Hepatocyte (in vitro differentiated cells): ENCODE measurements at regions not wholly inside any gene's neighbourhood (a gene's known extent, or its start where the extent isn't known, plus 50 kb on each side); places are given as distances from the start of the nearest gene placed in this dataset.

ENCODE experiments used
- DNase-seq: peaks from one replicate; pipeline ENCODE4 v3.0.0-alpha.2; 2016; ENCODE audit warnings: low spot score
- H2AFZ ChIP-seq: fragments of 200-600 bp; sonication (generic); 2 replicates; pipeline ENCODE4 v1.6.0; 2016; ENCODE audit warnings: antibody characterized with exemption, mild to moderate bottlenecking
- H3K27ac ChIP-seq: fragments of 200-600 bp; sonication (generic); 2 replicates; pipeline ENCODE4 v1.5.1; 2016; ENCODE audit warnings: mild to moderate bottlenecking
- H3K27me3 ChIP-seq: fragments of 200-600 bp; sonication (generic); 2 replicates; pipeline ENCODE4 v1.6.1; 2016
- H3K36me3 ChIP-seq: fragments of 200-600 bp; sonication (generic); replicated peaks from 2 replicates; pipeline ENCODE4 v1.5.1; 2016; ENCODE audit warnings: low read depth; ENCODE audit not compliant: insufficient read depth
- H3K4me1 ChIP-seq: fragments of 200-600 bp; sonication (generic); 2 replicates; pipeline ENCODE4 v1.5.1; 2016; ENCODE audit warnings: mild to moderate bottlenecking, moderate library complexity; ENCODE audit not compliant: insufficient read depth
- H3K4me2 ChIP-seq: fragments of 200-600 bp; sonication (generic); 2 replicates; pipeline ENCODE4 v1.6.0; 2016
- H3K4me3 ChIP-seq: fragments of 200-600 bp; sonication (generic); 2 replicates; pipeline ENCODE4 v1.5.1; 2016; ENCODE audit warnings: mild to moderate bottlenecking
- H3K79me2 ChIP-seq: fragments of 200-600 bp; sonication (generic); 2 replicates; pipeline ENCODE4 v1.6.0; 2017; ENCODE audit warnings: mild to moderate bottlenecking
- H3K9me2 ChIP-seq: fragments of 200-600 bp; sonication (generic); replicated peaks from 2 replicates; pipeline ENCODE4 v1.6.0; 2017; ENCODE audit warnings: mild to moderate bottlenecking; ENCODE audit not compliant: insufficient read depth
- H3K9me3 ChIP-seq: fragments of 200-600 bp; sonication (generic); 2 replicates; pipeline ENCODE4 v1.5.1; 2016; ENCODE audit warnings: low read depth, mild to moderate bottlenecking
- H4K20me1 ChIP-seq: fragments of 200-600 bp; sonication (generic); 2 replicates; pipeline ENCODE4 v1.6.0; 2016; ENCODE audit warnings: mild to moderate bottlenecking; ENCODE audit not compliant: insufficient read depth, poor library complexity, severe bottlenecking
- CTCF ChIP-seq: fragments of 200-600 bp; sonication (generic); IDR thresholded peaks from 2 replicates; pipeline ENCODE4 v1.5.1; 2016; ENCODE audit warnings: antibody characterized with exemption, mild to moderate bottlenecking; ENCODE audit not compliant: poor library complexity
- EZH2 ChIP-seq: fragments of 200-600 bp; sonication (generic); IDR thresholded peaks from 2 replicates; pipeline ENCODE4 v1.6.1; 2016; ENCODE audit warnings: antibody characterized with exemption, mild to moderate bottlenecking, borderline replicate concordance
- EZH2phosphoT487 ChIP-seq: fragments of 200-600 bp; sonication (generic); IDR thresholded peaks from one replicate; pipeline ENCODE4 v1.6.1; 2018; ENCODE audit warnings: antibody characterized with exemption, mild to moderate bottlenecking, low read depth, moderate library complexity; ENCODE audit not compliant: unreplicated experiment, severe bottlenecking
- WGBS: methylation state at CpG from one replicate; pipeline ENCODE4 v1.1.6; 2016; ENCODE audit warnings: low lambda C conversion rate; ENCODE audit errors: missing lambda C conversion rate; 5-methylcytosine and 5-hydroxymethylcytosine counted together

- Histone ChIP-seq H4K20me1 (no peaks in the 10 kb centered on the region), H3K27ac (no peak overlapping the region), H2AFZ (no peak overlapping the region), H3K27me3 (no peaks in the 10 kb centered on the region), H3K79me2 (no peaks in the 10 kb centered on the region), H3K4me3 (no peak overlapping the region), H3K9me2 (no peaks in the 10 kb centered on the region), H3K36me3 (no peaks in the 10 kb centered on the region), H3K9me3 (no peaks in the 10 kb centered on the region), H3K4me2 (no peak overlapping the region), H3K4me1 (no peaks in the 10 kb centered on the region)
- WGBS = 95% methylated on average over 5 of the region's 5 CpGs
- no peak for DNase-seq
- TF ChIP-seq EZH2phosphoT487 = no peak
- no peak for TF ChIP-seq EZH2
- no peak for TF ChIP-seq CTCF
These were observed 140.2 kb downstream of the SLIT2 start for GRCh38 chr4:20391912-20392311.

- H3K4me2 ChIP-seq = no peak overlapping the region
- no peaks in the 10 kb centered on the region for H4K20me1 ChIP-seq
- H3K4me3 ChIP-seq = no peak overlapping the region
- 78% methylated on average over 5 of the region's 5 CpGs for WGBS
- TF ChIP-seq EZH2phosphoT487 (no peak), CTCF (no peak), EZH2 (no peak)
- H3K4me1 ChIP-seq = no peaks in the 10 kb centered on the region
- H3K79me2 ChIP-seq = no peaks in the 10 kb centered on the region
- no peaks in the 10 kb centered on the region for H3K9me2 ChIP-seq
- no peak for DNase-seq
- no peaks in the 10 kb centered on the region for H3K9me3 ChIP-seq
- H3K27ac ChIP-seq = no peak overlapping the region
- no peaks in the 10 kb centered on the region for H3K36me3 ChIP-seq
- no peak overlapping the region for H2AFZ ChIP-seq
- H3K27me3 ChIP-seq = no peaks in the 10 kb centered on the region
These were observed 141.9 kb downstream of the SLIT2 start for GRCh38 chr4:20393486-20394100.

DNA sequence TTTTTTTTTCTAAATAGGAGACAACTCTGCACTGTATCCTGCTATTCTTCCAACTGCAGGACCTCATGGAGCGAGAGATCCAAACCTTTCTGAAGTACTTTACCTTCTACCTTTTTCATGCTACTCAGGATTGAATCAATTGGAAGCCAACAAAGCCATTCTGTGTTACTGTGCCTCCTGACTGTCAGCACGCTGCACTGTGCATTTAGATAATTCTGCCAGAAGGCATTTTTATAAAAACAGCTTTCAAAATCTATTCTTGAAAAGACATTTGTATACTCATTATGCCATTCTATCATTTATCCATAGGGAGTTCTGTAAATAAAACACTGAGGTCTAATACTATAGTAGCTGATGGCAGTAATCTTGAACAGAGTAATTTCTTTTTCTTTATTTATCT lies 142.8 kb downstream of the SLIT2 start:
- H3K4me3 ChIP-seq = no peak overlapping the region
- no peak overlapping the region for H3K4me2 ChIP-seq
- no peaks in the 10 kb centered on the region for H3K9me2 ChIP-seq
- H4K20me1 ChIP-seq = no peaks in the 10 kb centered on the region
- no peak overlapping the region for H3K27ac ChIP-seq
- no peak for DNase-seq
- H2AFZ ChIP-seq = no peak overlapping the region
- no peak for TF ChIP-seq EZH2
- TF ChIP-seq EZH2phosphoT487 = no peak
- H3K36me3 ChIP-seq = no peaks in the 10 kb centered on the region
- 87% methylated on average over 2 of the region's 2 CpGs for WGBS
- H3K27me3 ChIP-seq = no peaks in the 10 kb centered on the region
- H3K79me2 ChIP-seq = no peaks in the 10 kb centered on the region
- no peaks in the 10 kb centered on the region for H3K9me3 ChIP-seq
- H3K4me1 ChIP-seq = no peaks in the 10 kb centered on the region

- Histone ChIP-seq H3K9me3 (no peaks in the 10 kb centered on the region), H4K20me1 (no peaks in the 10 kb centered on the region), H3K36me3 (no peaks in the 10 kb centered on the region), H3K79me2 (no peaks in the 10 kb centered on the region), H3K4me3 (no peak overlapping the region), H3K4me2 (no peak overlapping the region), H3K9me2 (no peaks in the 10 kb centered on the region), H3K4me1 (no peaks in the 10 kb centered on the region), H3K27ac (no peak overlapping the region), H3K27me3 (no peaks in the 10 kb centered on the region), H2AFZ (no peak overlapping the region)
- WGBS = 18% methylated on average over 3 of the region's 3 CpGs
- TF ChIP-seq CTCF (peak; percentile 47), EZH2phosphoT487 (no peak)
- DNase-seq = peak; percentile 52
These were observed 143.6 kb downstream of the SLIT2 start for GRCh38 chr4:20395160-20395773.
